HG02885 (cell line): ENCODE measurements at regions not wholly inside any gene's neighbourhood (a gene's known extent, or its start where the extent isn't known, plus 50 kb on each side); places are given as distances from the start of the nearest gene placed in this dataset.
A peak's percentile ranks its signal among the peaks of the same experiment; 100 is the strongest.
"Not testable (repeated sequence)": the region's sequence is repeated elsewhere in the genome, so short reads cannot be mapped to it uniquely, and the experiment has no call there.

Experiments
- ATAC-seq: cut with Tn5 transposase; IDR thresholded peaks from one replicate; pipeline ENCODE4 v1.9.1; 2021; ENCODE audit warnings: mild to moderate bottlenecking; ENCODE audit not compliant: unreplicated experiment, poor library complexity

GRCh38 chr1:78240755-78241154 lies 195.0 kb downstream of the GIPC2 start:
- ATAC-seq: no peak

- no peak for ATAC-seq
These were observed 201.3 kb downstream of the GIPC2 start for GRCh38 chr1:78247079-78247478.

- ATAC-seq: no peak
These were observed 204.4 kb downstream of the GIPC2 start for GRCh38 chr1:78250201-78250600.

DNA sequence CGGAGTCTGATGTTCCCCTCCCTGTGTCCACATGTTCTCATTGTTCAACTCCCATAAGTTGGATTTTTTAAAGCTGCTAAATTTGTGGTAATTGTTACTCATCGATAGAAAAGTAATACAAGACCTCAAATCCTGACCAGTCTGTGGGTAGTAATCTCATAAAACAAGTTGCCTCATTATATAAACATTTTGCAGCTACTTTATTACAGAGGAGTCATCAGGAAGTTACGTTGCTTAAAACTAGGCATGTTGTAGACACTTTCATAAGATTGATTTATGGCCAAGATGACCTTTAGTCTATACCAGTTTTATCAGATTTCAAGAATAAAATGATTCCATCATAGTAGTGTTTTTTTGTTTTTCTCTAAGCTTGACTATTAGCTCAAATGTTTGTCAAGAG lies 208.8 kb downstream of the GIPC2 start:
- no peak for ATAC-seq

- no peak for ATAC-seq
These were observed 209.6 kb downstream of the GIPC2 start for GRCh38 chr1:78255383-78255782.

GRCh38 chr1:78255846-78256245 lies 210.1 kb downstream of the GIPC2 start:
- ATAC-seq: no peak

DNA sequence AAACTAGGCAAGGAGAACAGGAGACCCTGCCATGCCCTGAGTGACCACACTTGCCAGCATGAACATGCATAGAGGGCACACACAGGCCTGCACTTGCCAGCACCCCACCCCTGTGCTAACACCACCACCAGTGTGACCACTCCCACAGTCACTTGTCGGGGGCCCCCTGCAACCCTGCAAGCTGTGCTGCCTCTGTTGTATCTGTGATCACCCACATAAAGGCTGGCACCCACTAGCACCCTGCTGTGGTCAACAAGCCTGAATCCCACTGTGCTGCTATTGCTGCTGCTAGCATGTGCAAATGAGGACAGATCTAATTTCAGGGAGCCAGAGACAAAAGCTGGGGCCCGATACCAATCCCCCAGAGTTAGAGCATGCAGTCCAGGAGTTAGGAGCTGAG lies 217.7 kb downstream of the GIPC2 start:
- ATAC-seq: no peak

DNA sequence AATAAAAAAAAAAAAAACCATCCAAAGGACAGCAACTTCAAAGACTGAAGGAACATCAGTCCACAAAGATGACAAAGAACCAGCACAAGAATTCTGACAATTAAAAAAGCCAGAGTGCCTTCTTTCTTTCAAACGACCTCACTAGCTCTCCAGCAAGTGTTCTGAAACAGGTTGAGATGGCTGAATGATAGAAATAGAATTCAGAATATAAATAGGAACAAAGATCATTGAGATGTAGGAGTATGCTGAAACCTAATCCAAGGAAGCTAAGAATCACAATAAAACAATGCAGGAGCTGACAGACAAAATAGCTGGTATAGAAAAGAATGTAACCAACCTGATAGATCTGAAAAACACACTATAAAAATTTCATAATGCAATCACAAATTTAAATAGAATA lies 218.2 kb downstream of the GIPC2 start:
- no peak for ATAC-seq

- peak; percentile 65 for ATAC-seq
These were observed 221.9 kb downstream of the GIPC2 start for GRCh38 chr1:78267513-78268218.

DNA sequence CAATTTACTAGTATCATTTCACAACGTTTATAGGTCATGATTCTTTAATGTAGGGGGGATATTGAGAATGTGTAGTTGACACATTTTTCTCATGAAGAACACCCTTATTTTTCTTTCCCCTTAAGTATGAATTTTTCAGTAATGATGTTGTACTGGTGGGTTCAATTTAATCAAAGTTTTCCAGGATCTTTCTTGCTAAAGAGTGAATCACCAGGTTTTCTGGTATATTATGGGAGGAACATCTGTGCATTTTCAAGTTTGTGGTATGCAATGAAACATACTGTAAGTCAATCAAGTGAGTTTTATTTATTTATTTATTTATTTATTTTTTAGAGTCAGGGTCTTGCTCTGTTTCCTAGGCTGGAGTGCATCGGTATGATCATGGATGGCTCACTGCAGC lies 221.2 kb upstream of the PTGFR start:
- ATAC-seq: no peak

DNA sequence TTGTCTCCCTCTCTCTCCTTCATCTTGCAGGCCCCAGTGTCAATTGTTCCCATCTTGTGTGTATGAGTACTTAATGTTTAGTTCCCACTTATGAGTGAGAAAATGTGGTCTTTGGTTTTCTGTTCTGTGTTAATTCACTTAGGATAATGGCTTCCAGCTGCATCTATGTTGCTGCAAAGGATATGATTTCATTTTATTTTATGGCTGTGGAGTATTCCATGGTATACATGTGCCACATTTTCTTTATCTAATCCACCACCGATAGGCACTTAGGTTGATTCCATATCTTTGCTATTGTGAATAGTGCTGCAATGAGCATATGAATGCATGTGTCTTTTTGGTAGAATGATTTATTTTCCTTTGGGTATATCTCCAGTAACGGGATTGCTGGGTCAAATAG lies 219.4 kb upstream of the PTGFR start:
- not testable (repeated sequence) for ATAC-seq

DNA sequence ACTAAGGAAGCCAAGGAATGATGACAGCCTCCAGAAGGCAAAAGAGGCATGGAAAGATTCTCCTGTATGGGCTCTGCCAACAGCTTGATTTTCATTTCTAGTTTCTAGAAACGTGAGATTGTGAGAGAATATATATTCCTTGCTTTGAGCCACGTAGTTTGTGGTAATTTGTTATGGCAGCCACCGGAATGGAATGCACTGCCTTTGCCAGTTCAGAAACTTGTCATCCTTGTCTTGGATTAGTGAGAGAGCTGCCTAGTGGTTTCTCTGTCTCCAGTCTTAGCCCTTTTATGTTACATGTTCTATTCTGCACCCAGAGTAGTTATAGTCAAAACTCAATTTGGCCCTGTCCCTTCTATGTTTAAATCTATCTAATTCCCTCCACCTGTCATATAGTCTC lies 216.0 kb upstream of the PTGFR start:
- ATAC-seq: no peak

GRCh38 chr1:78275456-78275855 lies 215.3 kb upstream of the PTGFR start:
- no peak for ATAC-seq

- no peak for ATAC-seq
These were observed 214.7 kb upstream of the PTGFR start for GRCh38 chr1:78275906-78276685.

GRCh38 chr1:78277253-78277652 lies 213.5 kb upstream of the PTGFR start:
- ATAC-seq: peak; percentile 61

DNA sequence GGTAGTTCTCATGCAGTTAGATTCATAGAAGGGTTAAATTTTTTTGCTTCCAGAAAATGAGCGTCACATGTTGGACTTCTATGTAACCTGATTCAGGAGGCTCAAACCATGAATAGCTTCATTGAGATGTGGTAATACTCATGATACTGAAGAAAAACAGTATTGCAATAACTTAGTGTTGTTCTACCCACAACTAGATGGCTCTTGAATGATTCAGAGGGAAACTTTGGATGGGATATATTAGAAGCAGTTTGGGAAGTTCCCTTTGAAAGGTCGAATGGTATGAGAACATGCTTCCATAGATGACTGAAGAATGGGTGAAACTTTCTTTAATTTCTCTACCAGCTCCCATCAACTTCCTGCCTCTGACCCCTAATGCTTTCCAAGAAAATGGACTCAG lies 211.7 kb upstream of the PTGFR start:
- ATAC-seq: no peak

- no peak for ATAC-seq
These were observed 210.1 kb upstream of the PTGFR start for GRCh38 chr1:78280626-78281025.

DNA sequence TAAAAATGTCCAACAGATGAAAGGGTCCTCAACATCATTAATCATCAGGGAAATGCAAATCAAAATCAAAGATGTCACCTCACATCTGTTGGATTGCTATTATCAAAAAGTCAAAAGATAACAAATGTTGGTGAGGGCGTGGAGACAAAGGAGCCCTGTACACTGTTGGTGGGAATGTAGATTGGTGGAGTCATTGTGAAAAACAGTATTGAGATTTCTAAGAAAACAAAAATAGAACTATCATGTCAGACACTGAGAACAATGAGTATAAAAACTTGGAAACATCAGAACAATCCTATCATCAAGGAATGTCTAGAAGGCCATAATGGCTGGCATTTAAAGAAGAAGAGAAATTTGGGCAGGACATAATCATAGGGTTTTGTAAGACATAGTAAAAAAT lies 209.2 kb upstream of the PTGFR start:
- ATAC-seq: peak; percentile 60

GRCh38 chr1:78283691-78284090 lies 207.1 kb upstream of the PTGFR start:
- ATAC-seq: no peak

DNA sequence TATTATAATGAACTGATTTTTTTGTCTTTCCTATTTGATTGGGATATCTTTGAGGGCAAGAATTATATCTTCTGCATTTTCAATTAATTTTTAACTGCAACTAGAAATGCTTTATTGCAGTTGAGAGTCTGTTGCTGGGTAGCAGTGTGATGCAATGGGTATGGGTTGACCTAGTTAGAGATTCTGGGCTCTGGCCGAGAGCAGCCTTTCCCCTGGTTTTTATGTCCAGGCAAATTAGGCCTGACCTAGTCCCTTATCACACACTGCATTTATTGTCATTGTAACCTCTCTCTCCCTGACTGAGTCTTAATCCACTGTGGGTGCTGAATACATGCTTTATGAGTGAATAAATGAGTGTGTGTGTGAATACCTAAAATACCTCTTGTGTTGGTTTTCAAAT lies 206.4 kb upstream of the PTGFR start:
- no peak for ATAC-seq

DNA sequence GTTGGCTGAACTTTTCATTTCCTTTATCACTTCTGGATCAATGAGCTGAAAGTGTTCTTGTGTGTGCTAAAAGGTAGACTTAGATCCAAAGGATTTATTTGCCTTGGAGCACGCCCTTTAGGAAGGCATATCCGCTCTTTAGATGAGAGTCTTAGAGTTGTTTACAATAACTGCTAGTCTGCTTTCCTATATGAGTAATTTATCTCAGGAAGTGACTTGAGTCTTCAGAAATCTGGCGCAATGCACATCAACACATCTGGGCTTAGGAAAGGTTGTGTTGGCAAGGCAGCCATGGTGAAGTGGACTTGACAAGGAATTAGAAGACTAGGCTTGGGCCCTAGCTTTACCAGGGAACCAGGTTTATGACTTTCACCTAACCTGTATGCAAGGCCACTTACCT lies 204.1 kb upstream of the PTGFR start:
- ATAC-seq: no peak

- ATAC-seq: no peak
These were observed 201.2 kb upstream of the PTGFR start for GRCh38 chr1:78289603-78290002.
